ENCODE measurements at regions not wholly inside any gene's neighbourhood (a gene's known extent, or its start where the extent isn't known, plus 50 kb on each side); places are given as distances from the start of the nearest gene placed in this dataset.

- H3K27ac ChIP-seq (ENCODE audit: low read length), result no peak overlapping the region
These were observed 297.8 kb upstream of the AZI2 start for GRCh38 chr3:28646435-28646834.

GRCh38 chr3:28649266-28649665 lies 300.6 kb upstream of the AZI2 start:
- POLR2A ChIA-PET (ENCODE audit: unreplicated experiment), result no interaction called here
- Histone ChIP-seq H3F3A (ENCODE audit: low read length, unreplicated experiment) (no peaks in the 10 kb centered on the region), H3K4me1 (ENCODE audit: insufficient read depth, low read length) (no peaks in the 10 kb centered on the region), H3K9ac (ENCODE audit: low read length) (no peak overlapping the region), H3K4me3 (ENCODE audit: low read length) (no peak overlapping the region), H3K27ac (ENCODE audit: low read length) (no peak overlapping the region), H3K36me3 (ENCODE audit: low read depth, low read length) (no peaks in the 10 kb centered on the region), H3K79me2 (ENCODE audit: low read length) (no peaks in the 10 kb centered on the region), H3K4me2 (ENCODE audit: low read length) (no peak overlapping the region), H3K9me3 (ENCODE audit: low read length) (no peaks in the 10 kb centered on the region), H3K27me3 (ENCODE audit: low read length) (0 out of 2 replicates have a peak, but pooled peaks cover 4% of the 10 kb centered on the region), H2AFZ (ENCODE audit: low read length) (no peak overlapping the region), H4K20me1 (ENCODE audit: low read length) (no peaks in the 10 kb centered on the region), H3K9me2 (replicated peaks; ENCODE audit: low read length) (no peaks in the 10 kb centered on the region)
- ATAC-seq, result no peak
- no TSS peak for BruUV-seq (replicated peaks)
- no peak for TF ChIP-seq EZH2phosphoT487 (IDR thresholded peaks at IDR 0.05; ENCODE audit: borderline replicate concordance, low read length)
- TF ChIP-seq EZH2 (IDR thresholded peaks at IDR 0.05; ENCODE audit: low read length, unreplicated experiment), result no peak
- TF ChIP-seq CTCF (conservative IDR thresholded peaks at IDR 0.05; ENCODE audit: low read depth, low read length), result no peak
- no peak for DNase-seq
- CTCF ChIA-PET, result no interaction called here
- intact Hi-C loops (cut with micrococcal nuclease), result no loop called here

More at GRCh38 chr3:28646435-28646834, 297.8 kb upstream of the AZI2 start:
- POLR2A ChIA-PET (ENCODE audit: unreplicated experiment), result no interaction called here
- CTCF ChIA-PET, result interaction anchor here (1.3 kb wide), 1 partner anchor 21 kb away, joined by 3 read pairs; no protein-coding TSS in a partner anchor
- no peaks in the 10 kb centered on the region for H3K9me2 ChIP-seq (replicated peaks; ENCODE audit: low read length)
- ATAC-seq (no peak), DNase-seq (no peak)
- no peak overlapping the region for H3K4me3 ChIP-seq (ENCODE audit: low read length)
- no peaks in the 10 kb centered on the region for H3K36me3 ChIP-seq (ENCODE audit: low read depth, low read length)
- H3K27me3 ChIP-seq (ENCODE audit: low read length), result no peaks in the 10 kb centered on the region
- TF ChIP-seq EZH2 (IDR thresholded peaks at IDR 0.05; ENCODE audit: low read length, unreplicated experiment) (no peak), EZH2phosphoT487 (IDR thresholded peaks at IDR 0.05; ENCODE audit: borderline replicate concordance, low read length) (no peak), CTCF (conservative IDR thresholded peaks at IDR 0.05; ENCODE audit: low read depth, low read length) (no peak)
- H3K4me1 ChIP-seq (ENCODE audit: insufficient read depth, low read length), result no peaks in the 10 kb centered on the region
- no peaks in the 10 kb centered on the region for H4K20me1 ChIP-seq (ENCODE audit: low read length)
- H3K9ac ChIP-seq (ENCODE audit: low read length), result no peak overlapping the region
- H2AFZ ChIP-seq (ENCODE audit: low read length), result no peak overlapping the region
- H3K4me2 ChIP-seq (ENCODE audit: low read length), result no peak overlapping the region
- no peaks in the 10 kb centered on the region for H3K9me3 ChIP-seq (ENCODE audit: low read length)
- intact Hi-C loops (cut with micrococcal nuclease), result no loop called here
- H3F3A ChIP-seq (ENCODE audit: low read length, unreplicated experiment), result no peaks in the 10 kb centered on the region
- BruUV-seq (replicated peaks), result no TSS peak
- no peaks in the 10 kb centered on the region for H3K79me2 ChIP-seq (ENCODE audit: low read length)

GRCh38 chr3:28651159-28651558 lies 302.5 kb upstream of the AZI2 start:
- Histone ChIP-seq H3K4me1 (ENCODE audit: insufficient read depth, low read length) (no peaks in the 10 kb centered on the region), H3K27me3 (ENCODE audit: low read length) (peaks cover 16% of the 10 kb centered on the region; the same call in 1 of the 2 replicates), H3K9me3 (ENCODE audit: low read length) (no peaks in the 10 kb centered on the region), H3K4me3 (ENCODE audit: low read length) (no peak overlapping the region), H3K4me2 (ENCODE audit: low read length) (no peak overlapping the region), H3K9ac (ENCODE audit: low read length) (no peak overlapping the region), H2AFZ (ENCODE audit: low read length) (no peak overlapping the region), H3F3A (ENCODE audit: low read length, unreplicated experiment) (no peaks in the 10 kb centered on the region), H3K9me2 (replicated peaks; ENCODE audit: low read length) (no peaks in the 10 kb centered on the region), H4K20me1 (ENCODE audit: low read length) (no peaks in the 10 kb centered on the region), H3K79me2 (ENCODE audit: low read length) (no peaks in the 10 kb centered on the region), H3K36me3 (ENCODE audit: low read depth, low read length) (no peaks in the 10 kb centered on the region), H3K27ac (ENCODE audit: low read length) (no peak overlapping the region)
- intact Hi-C loops (cut with micrococcal nuclease), result no loop called here
- DNase-seq (no peak), ATAC-seq (no peak)
- TF ChIP-seq CTCF (conservative IDR thresholded peaks at IDR 0.05; ENCODE audit: low read depth, low read length) (no peak), EZH2phosphoT487 (IDR thresholded peaks at IDR 0.05; ENCODE audit: borderline replicate concordance, low read length) (no peak), EZH2 (IDR thresholded peaks at IDR 0.05; ENCODE audit: low read length, unreplicated experiment) (no peak)
- CTCF ChIA-PET, result interaction anchor here (1.4 kb wide), 1 partner anchor 16 kb away, joined by 3 read pairs; no protein-coding TSS in a partner anchor
- POLR2A ChIA-PET (ENCODE audit: unreplicated experiment), result no interaction called here
- no TSS peak for BruUV-seq (replicated peaks)
